Fibroblast of pulmonary artery (primary cell): ENCODE measurements at regions not wholly inside any gene's neighbourhood (a gene's known extent, or its start where the extent isn't known, plus 50 kb on each side); places are given as distances from the start of the nearest gene placed in this dataset.
A peak's percentile ranks its signal among the peaks of the same experiment; 100 is the strongest.

Experiments used
- DNase-seq: peaks from one replicate; pipeline ENCODE4 v3.0.0-alpha.2; 2010; ENCODE audit warnings: low read depth
- H3K4me3 ChIP-seq: replicated peaks from 2 replicates; pipeline ENCODE4 v1.5.1; 2011; ENCODE audit warnings: low read depth, mild to moderate bottlenecking, control low read depth, low read length, moderate library complexity
- TF ChIP-seq, protein P1 (sequence below): IDR thresholded peaks from 2 replicates; pipeline ENCODE4 v1.5.1; 2011; ENCODE audit warnings: mild to moderate bottlenecking, control low read depth, low read length, inconsistent platforms; ENCODE audit errors: missing control alignments

DNA sequence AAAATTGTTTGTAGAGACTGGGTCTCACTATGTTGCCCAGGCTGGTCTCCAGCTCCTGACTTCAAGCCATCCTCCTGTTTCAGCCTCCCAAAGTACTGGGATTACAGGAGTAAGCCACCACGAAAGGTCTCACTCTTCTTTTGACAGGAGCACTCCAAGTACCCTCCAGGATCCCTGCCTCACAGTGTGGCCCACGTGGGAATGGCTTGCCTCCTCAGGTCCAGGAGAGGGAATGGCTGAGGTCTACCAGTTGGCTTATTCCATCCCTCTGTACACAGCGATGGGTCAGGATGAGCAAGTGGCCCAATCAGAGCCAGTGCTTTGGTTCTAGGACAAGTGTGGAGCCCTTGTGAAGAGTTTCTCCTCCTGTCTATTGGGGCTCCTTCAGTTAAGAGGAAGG, 73.7 kb upstream of the ZNF423 start:
- no peak for DNase-seq
- H3K4me3 ChIP-seq = no peak overlapping the region
- TF ChIP-seq, protein P1, sequence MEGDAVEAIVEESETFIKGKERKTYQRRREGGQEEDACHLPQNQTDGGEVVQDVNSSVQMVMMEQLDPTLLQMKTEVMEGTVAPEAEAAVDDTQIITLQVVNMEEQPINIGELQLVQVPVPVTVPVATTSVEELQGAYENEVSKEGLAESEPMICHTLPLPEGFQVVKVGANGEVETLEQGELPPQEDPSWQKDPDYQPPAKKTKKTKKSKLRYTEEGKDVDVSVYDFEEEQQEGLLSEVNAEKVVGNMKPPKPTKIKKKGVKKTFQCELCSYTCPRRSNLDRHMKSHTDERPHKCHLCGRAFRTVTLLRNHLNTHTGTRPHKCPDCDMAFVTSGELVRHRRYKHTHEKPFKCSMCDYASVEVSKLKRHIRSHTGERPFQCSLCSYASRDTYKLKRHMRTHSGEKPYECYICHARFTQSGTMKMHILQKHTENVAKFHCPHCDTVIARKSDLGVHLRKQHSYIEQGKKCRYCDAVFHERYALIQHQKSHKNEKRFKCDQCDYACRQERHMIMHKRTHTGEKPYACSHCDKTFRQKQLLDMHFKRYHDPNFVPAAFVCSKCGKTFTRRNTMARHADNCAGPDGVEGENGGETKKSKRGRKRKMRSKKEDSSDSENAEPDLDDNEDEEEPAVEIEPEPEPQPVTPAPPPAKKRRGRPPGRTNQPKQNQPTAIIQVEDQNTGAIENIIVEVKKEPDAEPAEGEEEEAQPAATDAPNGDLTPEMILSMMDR = no peak

DNA sequence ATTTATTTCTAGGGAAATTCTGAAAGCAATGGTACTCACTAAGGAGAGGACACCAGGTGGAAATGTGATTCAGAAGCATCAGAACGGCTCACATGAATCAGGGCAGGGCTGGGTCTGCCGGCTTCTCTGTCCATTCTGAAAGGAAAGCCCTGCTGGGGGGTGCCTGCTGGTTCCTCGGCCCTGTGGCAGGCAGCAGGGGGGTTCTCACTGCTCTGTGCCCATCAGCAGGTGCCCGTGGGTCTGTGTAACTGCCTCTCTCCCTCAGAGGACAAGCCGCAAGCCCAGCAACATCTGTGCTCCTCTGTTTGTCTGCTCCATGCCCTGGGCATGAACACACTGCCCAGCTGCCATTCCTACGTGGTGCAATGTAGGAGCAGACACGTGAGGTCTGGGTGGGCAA, 74.9 kb upstream of the ZNF423 start:
- TF ChIP-seq, protein P1 = no peak
- H3K4me3 ChIP-seq = no peak overlapping the region
- DNase-seq = no peak

DNA sequence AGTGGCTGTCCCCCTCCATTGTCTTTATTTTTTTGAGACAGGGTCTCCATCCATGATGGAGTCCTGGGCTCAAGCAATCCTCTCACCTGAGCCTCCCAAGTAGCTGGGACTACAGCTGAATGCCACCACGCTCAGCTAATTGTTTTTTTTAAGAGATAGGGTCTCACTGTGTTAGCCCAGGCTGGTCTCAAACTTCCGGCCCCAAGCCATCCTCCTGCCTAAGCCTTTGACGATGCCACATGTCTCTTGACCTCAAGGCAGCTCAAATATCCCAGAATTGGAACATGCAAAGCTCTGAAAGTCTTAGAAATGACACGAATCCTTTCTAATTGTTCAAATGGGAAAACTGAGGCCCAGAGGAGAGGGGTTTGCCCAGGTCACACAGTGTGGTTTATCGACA, 75.4 kb upstream of the ZNF423 start:
- DNase-seq = no peak
- H3K4me3 ChIP-seq = no peak overlapping the region
- TF ChIP-seq, protein P1 = no peak

DNA sequence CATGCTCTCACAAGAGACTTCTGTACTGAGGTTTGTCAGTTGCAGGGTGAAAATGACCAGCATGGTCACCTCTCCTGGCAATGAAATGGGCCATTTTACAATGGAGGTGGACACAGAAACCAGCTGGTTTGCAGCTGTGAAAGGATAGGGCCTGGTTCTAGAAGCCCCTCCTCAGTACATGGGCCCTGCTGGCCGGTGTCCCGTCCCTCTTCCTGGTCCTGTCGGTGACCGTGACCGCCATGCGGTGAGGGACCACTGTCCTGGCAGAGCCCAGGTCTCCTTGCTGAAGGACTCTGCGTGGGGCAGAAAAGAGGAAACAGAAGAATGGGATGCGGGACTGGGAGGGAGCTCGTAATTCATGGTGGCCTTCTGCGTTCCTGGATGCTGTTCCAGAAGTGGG, 76.0 kb upstream of the ZNF423 start:
- TF ChIP-seq, protein P1 = no peak
- no peak overlapping the region for H3K4me3 ChIP-seq
- DNase-seq = no peak

DNA sequence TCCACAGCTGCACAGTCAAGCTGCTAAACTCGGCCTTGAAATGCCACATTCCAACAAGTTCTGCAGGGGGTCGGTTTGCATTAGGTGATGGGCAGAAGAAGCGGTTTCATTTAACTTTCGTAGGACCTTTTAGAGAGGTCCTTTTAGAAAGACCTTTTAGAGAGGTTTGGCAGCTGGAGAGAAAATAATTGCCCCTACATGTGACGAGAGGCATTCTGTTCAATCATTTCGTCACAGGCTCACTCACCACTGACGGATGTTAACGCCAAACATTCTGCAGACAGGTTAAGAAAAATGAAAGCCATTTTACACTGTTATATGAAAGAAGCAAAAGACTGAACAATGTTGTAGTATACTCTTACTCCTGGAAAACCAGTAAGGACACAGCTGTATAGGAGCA, 76.5 kb upstream of the ZNF423 start:
- DNase-seq = no peak
- TF ChIP-seq, protein P1 = no peak

DNA sequence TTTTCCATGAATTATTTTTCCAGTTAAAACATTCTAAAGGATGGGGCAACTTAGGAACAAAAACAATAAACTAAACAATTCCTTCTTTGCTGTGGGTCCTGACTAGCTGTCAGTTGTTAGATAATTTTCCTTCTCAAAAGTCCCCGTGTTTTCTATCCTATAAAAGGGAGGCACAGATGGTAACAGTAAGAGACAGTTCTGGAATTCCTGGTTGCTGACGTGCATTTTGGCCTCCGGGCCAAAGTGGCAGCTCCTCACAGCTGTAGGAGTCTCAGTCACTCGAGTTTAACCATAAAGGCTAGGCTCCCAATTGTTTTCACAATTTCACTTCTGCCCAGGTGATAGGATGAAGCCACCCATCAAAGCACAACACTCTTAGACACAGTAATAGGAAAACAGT, 77.0 kb upstream of the ZNF423 start:
- DNase-seq = peak; percentile 42
- TF ChIP-seq, protein P1 = no peak
- H3K4me3 ChIP-seq = no peak overlapping the region

More for the DNA sequence above, 76.5 kb upstream of the ZNF423 start:
- H3K4me3 ChIP-seq = no peak overlapping the region

DNA sequence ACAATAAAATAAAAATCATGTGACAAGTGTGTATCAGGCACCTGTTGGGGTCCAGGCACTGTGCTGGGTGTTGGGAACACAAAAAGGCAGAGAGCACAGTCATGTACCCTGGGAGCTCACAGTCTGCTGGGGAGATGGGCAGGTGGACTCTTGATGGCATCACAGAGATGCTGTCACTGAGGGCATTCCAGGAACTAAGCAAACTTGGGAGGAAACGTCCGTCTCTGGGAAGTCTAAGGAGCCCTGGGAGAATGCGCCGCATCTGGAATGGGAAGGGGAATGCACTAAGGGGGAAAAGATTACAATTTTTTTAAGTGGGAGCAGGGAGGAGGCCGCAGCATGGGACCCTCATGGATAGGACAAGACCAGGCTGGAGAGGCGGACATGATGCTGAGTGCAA, 80.9 kb upstream of the ZNF423 start:
- H3K4me3 ChIP-seq = no peak overlapping the region
- DNase-seq = no peak
- TF ChIP-seq, protein P1 = no peak
